AG04449 (cell line): ENCODE measurements at regions not wholly inside any gene's neighbourhood (a gene's known extent, or its start where the extent isn't known, plus 50 kb on each side); places are given as distances from the start of the nearest gene placed in this dataset.

Source experiments
- CTCF ChIA-PET: fragments of 350-600 bp; formaldehyde crosslinking; extraction: SDS; loops from one replicate; lab custom pipeline; 2021; ENCODE audit warnings: antibody characterized with exemption; lab: Yijun Ruan, JAX
- POLR2A ChIA-PET: fragments of 400-600, 350-600 bp; formaldehyde crosslinking; extraction: SDS; loops from one replicate; lab custom pipeline; 2020; ENCODE audit warnings: antibody characterized with exemption, inconsistent platforms; lab: Yijun Ruan, JAX
- DNase-seq: peaks from one replicate; pipeline ENCODE4 v3.0.0-alpha.2; 2010; ENCODE audit warnings: low read depth, low spot score
- H3K4me3 ChIP-seq: 2 replicates; pipeline ENCODE4 v1.5.1; 2011; ENCODE audit warnings: low read depth, mild to moderate bottlenecking, control low read depth, low read length
- TF ChIP-seq, protein P1 (sequence below): IDR thresholded peaks from one replicate; pipeline ENCODE4 v1.5.1; 2011; ENCODE audit warnings: mild to moderate bottlenecking, moderate library complexity, low read length, control low read depth, inconsistent platforms; ENCODE audit not compliant: insufficient read depth; ENCODE audit errors: missing control alignments

DNA sequence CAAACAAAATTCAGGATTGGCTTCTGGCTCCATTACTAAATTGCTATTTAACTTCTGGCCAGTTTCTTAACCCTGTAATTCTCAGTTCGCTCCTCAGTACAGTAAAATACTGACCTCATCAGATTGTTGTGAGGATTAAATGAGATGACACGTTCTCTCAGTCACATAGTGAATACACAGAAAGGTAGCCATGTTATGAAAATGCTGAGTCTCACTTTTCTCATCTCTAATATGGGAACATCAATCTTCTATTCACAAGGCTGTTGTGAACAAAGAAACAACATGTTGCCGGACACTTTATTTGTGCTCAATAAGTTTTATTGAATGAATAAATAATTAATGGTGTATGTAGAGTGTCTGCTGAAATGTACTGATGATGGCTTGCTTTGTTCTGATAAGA, 924.5 kb upstream of the GOT2 start:
- TF ChIP-seq, protein P1, sequence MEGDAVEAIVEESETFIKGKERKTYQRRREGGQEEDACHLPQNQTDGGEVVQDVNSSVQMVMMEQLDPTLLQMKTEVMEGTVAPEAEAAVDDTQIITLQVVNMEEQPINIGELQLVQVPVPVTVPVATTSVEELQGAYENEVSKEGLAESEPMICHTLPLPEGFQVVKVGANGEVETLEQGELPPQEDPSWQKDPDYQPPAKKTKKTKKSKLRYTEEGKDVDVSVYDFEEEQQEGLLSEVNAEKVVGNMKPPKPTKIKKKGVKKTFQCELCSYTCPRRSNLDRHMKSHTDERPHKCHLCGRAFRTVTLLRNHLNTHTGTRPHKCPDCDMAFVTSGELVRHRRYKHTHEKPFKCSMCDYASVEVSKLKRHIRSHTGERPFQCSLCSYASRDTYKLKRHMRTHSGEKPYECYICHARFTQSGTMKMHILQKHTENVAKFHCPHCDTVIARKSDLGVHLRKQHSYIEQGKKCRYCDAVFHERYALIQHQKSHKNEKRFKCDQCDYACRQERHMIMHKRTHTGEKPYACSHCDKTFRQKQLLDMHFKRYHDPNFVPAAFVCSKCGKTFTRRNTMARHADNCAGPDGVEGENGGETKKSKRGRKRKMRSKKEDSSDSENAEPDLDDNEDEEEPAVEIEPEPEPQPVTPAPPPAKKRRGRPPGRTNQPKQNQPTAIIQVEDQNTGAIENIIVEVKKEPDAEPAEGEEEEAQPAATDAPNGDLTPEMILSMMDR, result no peak
- CTCF ChIA-PET, result no interaction called here
- no peak overlapping the region for H3K4me3 ChIP-seq
- POLR2A ChIA-PET, result no interaction called here
- DNase-seq, result no peak

DNA sequence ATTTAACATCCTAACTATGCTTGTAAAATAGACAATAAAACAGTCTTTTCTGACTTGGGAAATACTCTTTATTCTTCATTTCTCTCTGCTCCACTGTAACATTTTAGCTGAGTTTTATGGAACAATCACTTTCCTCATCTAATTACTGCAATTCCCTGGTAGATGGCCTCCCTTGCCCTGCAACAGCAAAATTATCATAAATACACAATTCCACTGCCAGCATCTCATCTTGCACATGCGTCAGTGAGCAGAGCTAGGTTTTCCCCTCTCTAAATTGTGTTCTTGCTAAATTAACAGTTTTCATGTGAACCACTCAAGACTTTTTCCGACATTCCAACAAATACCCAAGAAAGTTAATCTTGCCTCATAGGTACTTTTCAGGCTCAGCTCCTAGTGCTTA, 920.9 kb upstream of the GOT2 start:
- TF ChIP-seq, protein P1, result no peak
- H3K4me3 ChIP-seq, result no peak overlapping the region
- POLR2A ChIA-PET, result no interaction called here
- DNase-seq, result no peak
- CTCF ChIA-PET, result no interaction called here

DNA sequence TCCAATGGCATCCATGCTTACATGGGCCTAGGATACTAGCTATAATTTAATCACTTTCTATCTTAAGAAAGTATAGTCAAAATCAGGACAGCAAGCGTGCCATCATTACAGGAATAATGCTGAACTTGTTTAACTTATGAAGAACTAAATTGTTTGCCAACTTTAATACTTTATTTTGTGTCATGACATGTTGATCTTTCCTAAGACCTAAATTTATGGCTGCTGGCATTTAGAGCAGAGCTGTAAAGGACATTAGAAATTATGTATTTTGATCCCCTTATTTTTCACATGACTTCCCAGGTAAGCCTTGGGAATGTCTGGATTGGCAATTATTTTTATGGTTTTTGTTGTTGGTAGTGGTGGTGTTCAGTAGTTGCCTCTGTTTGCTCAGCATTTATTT, 920.3 kb upstream of the GOT2 start:
- H3K4me3 ChIP-seq, result no peak overlapping the region
- TF ChIP-seq, protein P1, result no peak
- ChIA-PET CTCF (no interaction called here), POLR2A (no interaction called here)
- no peak for DNase-seq

DNA sequence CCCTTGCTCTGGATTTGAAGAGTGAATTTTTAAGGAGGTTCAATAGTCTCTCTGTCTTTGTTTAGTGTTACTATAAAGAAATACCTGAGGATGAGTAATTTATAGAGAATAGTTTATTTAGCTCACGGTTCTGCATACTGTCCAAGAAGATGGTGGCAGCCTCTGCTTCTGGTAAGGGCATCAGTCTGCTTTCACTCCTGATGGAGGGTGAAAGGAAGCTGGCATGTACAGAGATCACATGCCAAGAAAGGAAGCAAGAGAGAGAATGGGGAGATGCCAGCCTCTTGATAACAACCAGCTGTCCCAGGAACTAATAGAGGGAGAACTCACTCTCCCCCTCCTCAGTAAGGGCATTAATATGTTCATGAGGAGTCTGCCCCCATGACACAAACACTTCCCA, 917.5 kb upstream of the GOT2 start:
- TF ChIP-seq, protein P1, result no peak
- POLR2A ChIA-PET, result no interaction called here
- CTCF ChIA-PET, result no interaction called here
- no peak overlapping the region for H3K4me3 ChIP-seq
- no peak for DNase-seq

DNA sequence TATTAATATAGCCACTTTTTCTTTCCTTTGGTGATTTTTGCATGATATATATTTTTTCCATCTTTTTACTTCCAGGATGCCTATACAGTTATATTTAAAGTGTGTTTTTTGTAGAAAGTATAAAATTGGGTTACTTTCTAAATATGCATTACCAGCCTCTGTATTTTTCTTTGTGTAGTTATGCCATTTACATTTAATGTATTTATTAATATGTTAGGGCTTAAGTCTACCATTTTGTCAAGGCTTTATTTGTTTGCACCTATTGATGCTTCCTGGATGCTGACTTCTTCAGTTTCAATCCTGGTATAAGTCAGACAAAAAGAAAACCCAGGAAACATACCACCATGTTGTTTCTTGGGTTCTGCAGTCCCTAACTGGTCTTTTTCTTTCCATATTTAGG, 911.1 kb upstream of the GOT2 start:
- TF ChIP-seq, protein P1, result no peak
- ChIA-PET POLR2A (no interaction called here), CTCF (no interaction called here)
- DNase-seq, result no peak
- H3K4me3 ChIP-seq, result no peak overlapping the region

DNA sequence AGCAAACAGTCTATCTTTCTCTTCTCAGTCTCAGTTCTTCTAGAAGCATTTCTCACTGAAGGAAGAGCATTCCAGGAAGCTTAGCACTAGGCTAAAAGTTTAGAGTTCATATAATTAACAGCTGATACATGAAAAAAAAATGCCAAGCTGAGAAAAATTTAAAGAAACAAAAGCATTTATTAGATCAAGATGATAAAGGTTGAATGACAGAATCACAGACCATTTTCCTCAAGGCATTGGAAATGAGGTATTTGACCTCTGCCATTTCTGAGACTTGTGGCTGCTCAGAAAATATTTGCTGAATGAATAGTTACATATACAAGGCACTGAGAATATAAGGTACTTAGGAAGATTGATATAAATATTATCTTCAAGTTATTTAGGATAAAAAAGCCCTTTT, 901.6 kb upstream of the GOT2 start:
- ChIA-PET CTCF (no interaction called here), POLR2A (no interaction called here)
- H3K4me3 ChIP-seq, result no peak overlapping the region
- TF ChIP-seq, protein P1, result no peak
- DNase-seq, result peak; percentile 19
